SK-N-SH treated with all-trans-retinoic acid at 6 μM for 48 hours (cell line): ENCODE measurements at regions not wholly inside any gene's neighbourhood (a gene's known extent, or its start where the extent isn't known, plus 50 kb on each side); places are given as distances from the start of the nearest gene placed in this dataset.

Experiments used
- ATAC-seq: fragments of 200-7000 bp; cut with Tn5 transposase; 3 replicates; pipeline ENCODE4 v1.9.1; 2020; ENCODE audit warnings: mild to moderate bottlenecking, moderate library complexity
- ARNTL ChIP-seq: fragments of 450-650 bp; formaldehyde crosslinking; IDR thresholded peaks from 2 replicates; pipeline ENCODE4 v1.5.0; 2020; ENCODE audit warnings: low read depth, mild to moderate bottlenecking, moderate library complexity, borderline replicate concordance
- CSDC2 ChIP-seq: fragments of 250-450 bp; sonication (Bioruptor Pico); IDR thresholded peaks from 2 replicates; pipeline ENCODE4 v1.5.0; 2020; ENCODE audit warnings: mild to moderate bottlenecking, moderate library complexity
- ESRRG ChIP-seq: fragments of 250-450 bp; sonication (Bioruptor Pico); IDR thresholded peaks from 2 replicates; pipeline ENCODE4 v1.6.1; 2021; ENCODE audit warnings: mild to moderate bottlenecking
- GLIS3 ChIP-seq: fragments of 250-450 bp; sonication (Bioruptor Pico); IDR thresholded peaks from 2 replicates; pipeline ENCODE4 v1.5.0; 2020; ENCODE audit warnings: mild to moderate bottlenecking, moderate library complexity
- ISL1 ChIP-seq: fragments of 250-450 bp; sonication (Bioruptor Pico); IDR thresholded peaks from 2 replicates; pipeline ENCODE4 v2.1.2; 2022; ENCODE audit warnings: mild to moderate bottlenecking, moderate library complexity
- PPARA ChIP-seq: fragments of 250-450 bp; sonication (Bioruptor Pico); IDR thresholded peaks from 2 replicates; pipeline ENCODE4 v1.5.0; 2020; ENCODE audit warnings: mild to moderate bottlenecking, borderline replicate concordance
- RARB ChIP-seq: fragments of 250-450 bp; sonication (Bioruptor Pico); IDR thresholded peaks from 2 replicates; pipeline ENCODE4 v1.8.0; 2021; ENCODE audit warnings: mild to moderate bottlenecking, moderate library complexity
- SNAI2 ChIP-seq: fragments of 250-450 bp; sonication (Bioruptor Pico); IDR thresholded peaks from 2 replicates; pipeline ENCODE4 v1.5.0; 2020; ENCODE audit warnings: mild to moderate bottlenecking, moderate library complexity
- TCF4 ChIP-seq: fragments of 250-450 bp; sonication (Bioruptor Pico); IDR thresholded peaks from 2 replicates; pipeline ENCODE4 v1.8.0; 2021; ENCODE audit warnings: mild to moderate bottlenecking, moderate library complexity, borderline replicate concordance
- TOX ChIP-seq: fragments of 250-450 bp; sonication (Bioruptor Pico); IDR thresholded peaks from 2 replicates; pipeline ENCODE4 v1.8.0; 2021; ENCODE audit warnings: mild to moderate bottlenecking, moderate library complexity, borderline replicate concordance
- ZC3H10 ChIP-seq: fragments of 250-450 bp; sonication (Bioruptor Pico); IDR thresholded peaks from 2 replicates; pipeline ENCODE4 v1.5.1; 2021; ENCODE audit warnings: mild to moderate bottlenecking, moderate library complexity
- ZFP30 ChIP-seq: fragments of 450-650 bp; formaldehyde crosslinking; IDR thresholded peaks from 2 replicates; pipeline ENCODE4 v1.5.0; 2022; ENCODE audit warnings: mild to moderate bottlenecking, moderate library complexity
- ZNF565 ChIP-seq: fragments of 450-650 bp; formaldehyde crosslinking; conservative IDR thresholded peaks from 2 replicates; pipeline ENCODE4 v1.5.0; 2020; ENCODE audit warnings: low read depth, mild to moderate bottlenecking, moderate library complexity
- ZNF70 ChIP-seq: fragments of 450-650 bp; formaldehyde crosslinking; IDR thresholded peaks from 2 replicates; pipeline ENCODE4 v1.5.0; 2020; ENCODE audit warnings: mild to moderate bottlenecking, moderate library complexity
- TF ChIP-seq, protein P1 (sequence below): fragments of 250-450 bp; sonication (Bioruptor Pico); IDR thresholded peaks from 2 replicates; pipeline ENCODE4 v1.5.1; 2020; ENCODE audit warnings: low read depth, mild to moderate bottlenecking, moderate library complexity
- TF ChIP-seq, protein P2 (sequence below): fragments of 250-450 bp; sonication (Bioruptor Pico); IDR thresholded peaks from 2 replicates; pipeline ENCODE4 v1.5.1; 2021; ENCODE audit warnings: mild to moderate bottlenecking, moderate library complexity
- TF ChIP-seq, protein P3 (sequence below): fragments of 250-450 bp; sonication (Bioruptor Pico); IDR thresholded peaks from 2 replicates; pipeline ENCODE4 v1.5.0; 2020; ENCODE audit warnings: mild to moderate bottlenecking, moderate library complexity
- TF ChIP-seq, protein P4 (sequence below): fragments of 250-450 bp; sonication (Bioruptor Pico); IDR thresholded peaks from 2 replicates; pipeline ENCODE4 v1.8.0; 2021; ENCODE audit warnings: low read depth, mild to moderate bottlenecking, moderate library complexity, borderline replicate concordance

DNA sequence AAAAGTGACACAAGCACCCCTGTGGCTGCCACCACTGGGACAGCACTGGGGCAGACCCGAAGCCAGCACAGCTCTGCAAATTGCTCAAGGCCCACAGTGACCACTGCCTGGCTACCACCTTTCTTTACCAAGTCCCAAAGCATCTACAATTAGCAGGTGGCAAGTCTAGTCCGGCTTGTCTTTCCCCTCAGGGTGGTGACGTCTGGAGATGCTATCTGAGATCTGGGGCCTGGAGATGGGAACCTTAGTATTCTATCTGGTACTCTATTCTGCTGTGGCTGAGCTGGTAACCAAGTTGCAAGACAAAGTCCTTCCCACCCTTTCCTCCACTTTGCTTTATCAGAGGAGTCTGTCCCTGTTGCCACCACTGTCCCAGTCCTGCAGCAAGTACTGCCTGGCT is 1010.1 kb upstream of the FLRT2 start:
- no peak for ATAC-seq
- no peak for TF ChIP-seq GLIS3 (CRISPR knock-in tag)
- no peak for TF ChIP-seq CSDC2 (CRISPR knock-in tag)
- no peak for TF ChIP-seq ARNTL (CRISPR knock-in tag)
- TF ChIP-seq RARB (CRISPR knock-in tag) = no peak
- TF ChIP-seq PPARA (CRISPR knock-in tag) = no peak
- TF ChIP-seq ZNF565 = no peak
- TF ChIP-seq, protein P1, sequence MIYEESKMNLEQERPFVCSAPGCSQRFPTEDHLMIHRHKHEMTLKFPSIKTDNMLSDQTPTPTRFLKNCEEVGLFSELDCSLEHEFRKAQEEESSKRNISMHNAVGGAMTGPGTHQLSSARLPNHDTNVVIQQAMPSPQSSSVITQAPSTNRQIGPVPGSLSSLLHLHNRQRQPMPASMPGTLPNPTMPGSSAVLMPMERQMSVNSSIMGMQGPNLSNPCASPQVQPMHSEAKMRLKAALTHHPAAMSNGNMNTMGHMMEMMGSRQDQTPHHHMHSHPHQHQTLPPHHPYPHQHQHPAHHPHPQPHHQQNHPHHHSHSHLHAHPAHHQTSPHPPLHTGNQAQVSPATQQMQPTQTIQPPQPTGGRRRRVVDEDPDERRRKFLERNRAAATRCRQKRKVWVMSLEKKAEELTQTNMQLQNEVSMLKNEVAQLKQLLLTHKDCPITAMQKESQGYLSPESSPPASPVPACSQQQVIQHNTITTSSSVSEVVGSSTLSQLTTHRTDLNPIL = no peak
- TF ChIP-seq, protein P2, sequence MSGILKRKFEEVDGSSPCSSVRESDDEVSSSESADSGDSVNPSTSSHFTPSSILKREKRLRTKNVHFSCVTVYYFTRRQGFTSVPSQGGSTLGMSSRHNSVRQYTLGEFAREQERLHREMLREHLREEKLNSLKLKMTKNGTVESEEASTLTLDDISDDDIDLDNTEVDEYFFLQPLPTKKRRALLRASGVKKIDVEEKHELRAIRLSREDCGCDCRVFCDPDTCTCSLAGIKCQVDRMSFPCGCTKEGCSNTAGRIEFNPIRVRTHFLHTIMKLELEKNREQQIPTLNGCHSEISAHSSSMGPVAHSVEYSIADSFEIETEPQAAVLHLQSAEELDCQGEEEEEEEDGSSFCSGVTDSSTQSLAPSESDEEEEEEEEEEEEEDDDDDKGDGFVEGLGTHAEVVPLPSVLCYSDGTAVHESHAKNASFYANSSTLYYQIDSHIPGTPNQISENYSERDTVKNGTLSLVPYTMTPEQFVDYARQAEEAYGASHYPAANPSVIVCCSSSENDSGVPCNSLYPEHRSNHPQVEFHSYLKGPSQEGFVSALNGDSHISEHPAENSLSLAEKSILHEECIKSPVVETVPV (CRISPR knock-in tag) = no peak
- TF ChIP-seq, all 23 proteins: peak for 0

DNA sequence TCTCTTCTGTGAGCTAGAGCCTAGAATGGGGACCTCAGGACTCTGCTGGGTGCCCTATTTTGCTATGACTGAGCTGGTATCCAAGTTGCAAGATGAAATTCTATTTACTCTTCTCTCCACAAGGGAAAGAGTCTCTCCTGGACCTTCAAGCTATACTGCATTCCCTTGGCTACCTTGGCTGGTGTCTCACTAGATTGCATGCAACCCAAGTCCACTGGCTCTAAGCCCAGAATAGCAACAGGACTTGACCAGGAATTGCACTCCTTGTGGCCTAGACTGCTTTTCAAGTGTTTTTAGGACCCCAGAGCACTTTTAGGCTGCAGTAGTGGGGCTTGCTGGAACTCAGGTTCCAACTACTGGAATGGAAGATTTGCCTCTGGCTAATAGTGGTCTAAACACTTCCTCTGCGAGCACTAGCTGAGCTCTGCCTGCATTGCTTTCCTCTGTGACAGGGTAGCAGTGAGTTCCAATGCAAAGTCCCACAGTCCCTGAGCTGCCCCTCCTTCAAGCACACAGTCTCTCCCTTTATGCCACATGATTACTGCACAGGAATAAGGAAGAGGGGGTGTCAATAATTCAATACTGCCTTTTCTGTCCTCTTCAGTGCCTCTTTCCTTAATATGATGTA is 1009.1 kb upstream of the FLRT2 start:
- ATAC-seq = no peak
- TF ChIP-seq, protein P1 = no peak
- TF ChIP-seq ZC3H10 (CRISPR knock-in tag) = no peak
- TF ChIP-seq SNAI2 = no peak
- no peak for TF ChIP-seq TOX
- TF ChIP-seq, protein P3, sequence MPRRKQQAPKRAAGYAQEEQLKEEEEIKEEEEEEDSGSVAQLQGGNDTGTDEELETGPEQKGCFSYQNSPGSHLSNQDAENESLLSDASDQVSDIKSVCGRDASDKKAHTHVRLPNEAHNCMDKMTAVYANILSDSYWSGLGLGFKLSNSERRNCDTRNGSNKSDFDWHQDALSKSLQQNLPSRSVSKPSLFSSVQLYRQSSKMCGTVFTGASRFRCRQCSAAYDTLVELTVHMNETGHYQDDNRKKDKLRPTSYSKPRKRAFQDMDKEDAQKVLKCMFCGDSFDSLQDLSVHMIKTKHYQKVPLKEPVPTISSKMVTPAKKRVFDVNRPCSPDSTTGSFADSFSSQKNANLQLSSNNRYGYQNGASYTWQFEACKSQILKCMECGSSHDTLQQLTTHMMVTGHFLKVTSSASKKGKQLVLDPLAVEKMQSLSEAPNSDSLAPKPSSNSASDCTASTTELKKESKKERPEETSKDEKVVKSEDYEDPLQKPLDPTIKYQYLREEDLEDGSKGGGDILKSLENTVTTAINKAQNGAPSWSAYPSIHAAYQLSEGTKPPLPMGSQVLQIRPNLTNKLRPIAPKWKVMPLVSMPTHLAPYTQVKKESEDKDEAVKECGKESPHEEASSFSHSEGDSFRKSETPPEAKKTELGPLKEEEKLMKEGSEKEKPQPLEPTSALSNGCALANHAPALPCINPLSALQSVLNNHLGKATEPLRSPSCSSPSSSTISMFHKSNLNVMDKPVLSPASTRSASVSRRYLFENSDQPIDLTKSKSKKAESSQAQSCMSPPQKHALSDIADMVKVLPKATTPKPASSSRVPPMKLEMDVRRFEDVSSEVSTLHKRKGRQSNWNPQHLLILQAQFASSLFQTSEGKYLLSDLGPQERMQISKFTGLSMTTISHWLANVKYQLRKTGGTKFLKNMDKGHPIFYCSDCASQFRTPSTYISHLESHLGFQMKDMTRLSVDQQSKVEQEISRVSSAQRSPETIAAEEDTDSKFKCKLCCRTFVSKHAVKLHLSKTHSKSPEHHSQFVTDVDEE = no peak
- no peak for TF ChIP-seq ISL1
- TF ChIP-seq GLIS3 (CRISPR knock-in tag) = no peak
- no peak for TF ChIP-seq ARNTL (CRISPR knock-in tag)
- TF ChIP-seq CSDC2 (CRISPR knock-in tag) = no peak
- TF ChIP-seq ZFP30 = no peak
- TF ChIP-seq, protein P2 (CRISPR knock-in tag) = no peak
- TF ChIP-seq ESRRG = no peak
- TF ChIP-seq, protein P4, sequence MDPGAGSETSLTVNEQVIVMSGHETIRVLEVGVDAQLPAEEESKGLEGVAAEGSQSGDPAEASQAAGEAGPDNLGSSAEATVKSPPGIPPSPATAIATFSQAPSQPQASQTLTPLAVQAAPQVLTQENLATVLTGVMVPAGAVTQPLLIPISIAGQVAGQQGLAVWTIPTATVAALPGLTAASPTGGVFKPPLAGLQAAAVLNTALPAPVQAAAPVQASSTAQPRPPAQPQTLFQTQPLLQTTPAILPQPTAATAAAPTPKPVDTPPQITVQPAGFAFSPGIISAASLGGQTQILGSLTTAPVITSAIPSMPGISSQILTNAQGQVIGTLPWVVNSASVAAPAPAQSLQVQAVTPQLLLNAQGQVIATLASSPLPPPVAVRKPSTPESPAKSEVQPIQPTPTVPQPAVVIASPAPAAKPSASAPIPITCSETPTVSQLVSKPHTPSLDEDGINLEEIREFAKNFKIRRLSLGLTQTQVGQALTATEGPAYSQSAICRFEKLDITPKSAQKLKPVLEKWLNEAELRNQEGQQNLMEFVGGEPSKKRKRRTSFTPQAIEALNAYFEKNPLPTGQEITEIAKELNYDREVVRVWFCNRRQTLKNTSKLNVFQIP (CRISPR knock-in tag) = no peak
- TF ChIP-seq TCF4 (CRISPR knock-in tag) = no peak
- no peak for TF ChIP-seq RARB (CRISPR knock-in tag)

DNA sequence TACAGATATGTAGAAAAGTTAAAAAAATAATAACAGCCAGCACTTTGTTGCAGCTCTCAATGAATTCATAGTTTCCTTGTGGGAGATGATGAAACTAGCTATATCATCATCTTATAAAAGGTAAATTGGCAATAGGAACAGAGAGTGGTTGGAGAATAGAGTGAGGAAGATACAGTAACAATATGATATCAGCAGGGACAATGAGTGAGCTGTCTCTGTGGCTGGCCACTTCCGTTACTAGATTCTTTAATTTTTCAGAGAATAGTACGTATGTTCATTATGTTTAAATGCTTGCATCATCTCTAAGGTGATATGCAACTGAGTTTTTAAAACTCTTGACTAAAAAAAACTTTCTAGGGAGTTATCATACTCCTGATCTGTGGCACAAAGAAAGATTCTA is 1006.2 kb upstream of the FLRT2 start:
- TF ChIP-seq SNAI2 = no peak
- TF ChIP-seq, protein P2 (CRISPR knock-in tag) = no peak
- TF ChIP-seq, protein P4 (CRISPR knock-in tag) = no peak
- no peak for TF ChIP-seq ZNF70
- ATAC-seq = no peak
